H9 (cell line): ENCODE measurements at regions not wholly inside any gene's neighbourhood (a gene's known extent, or its start where the extent isn't known, plus 50 kb on each side); places are given as distances from the start of the nearest gene placed in this dataset.

ENCODE experiments used
- DNase-seq: peaks from one replicate; pipeline ENCODE4 v3.0.0-alpha.2; 2017
- H2AFZ ChIP-seq: one replicate; pipeline ENCODE4 v1.6.1; 2013; ENCODE audit warnings: mild to moderate bottlenecking, low read length, control low read depth, moderate library complexity
- H2AK5ac ChIP-seq: 2 replicates; pipeline ENCODE4 v1.6.1; 2013; ENCODE audit warnings: low read length, control low read depth, mixed read lengths; ENCODE audit not compliant: insufficient read length
- H2BK120ac ChIP-seq: one replicate; pipeline ENCODE4 v1.6.1; 2013; ENCODE audit warnings: low read depth, mild to moderate bottlenecking, low read length, control low read depth, inconsistent platforms; ENCODE audit not compliant: poor library complexity, severe bottlenecking
- H2BK12ac ChIP-seq: 2 replicates; pipeline ENCODE4 v1.6.1; 2013; ENCODE audit warnings: low read length, control low read depth, mixed read lengths, low read depth; ENCODE audit not compliant: insufficient read length
- H2BK15ac ChIP-seq: 2 replicates; pipeline ENCODE4 v1.6.1; 2013; ENCODE audit warnings: low read depth, low read length, control low read depth
- H2BK20ac ChIP-seq: one replicate; pipeline ENCODE4 v1.6.1; 2013; ENCODE audit warnings: low read depth, mild to moderate bottlenecking, low read length, control low read depth, inconsistent platforms; ENCODE audit not compliant: poor library complexity, severe bottlenecking
- H2BK5ac ChIP-seq: 2 replicates; pipeline ENCODE4 v1.6.1; 2013; ENCODE audit warnings: low read length, control low read depth, mixed read lengths; ENCODE audit not compliant: insufficient read length
- H3K14ac ChIP-seq: 2 replicates; pipeline ENCODE4 v1.6.1; 2013; ENCODE audit warnings: low read length, control low read depth; ENCODE audit not compliant: insufficient read depth
- H3K18ac ChIP-seq: 2 replicates; pipeline ENCODE4 v1.6.1; 2013; ENCODE audit warnings: low read depth, mild to moderate bottlenecking, mixed read lengths, low read length, control low read depth; ENCODE audit not compliant: insufficient read length
- H3K23ac ChIP-seq: 2 replicates; pipeline ENCODE4 v1.6.1; 2013; ENCODE audit warnings: low read length, control low read depth, mixed read lengths, low read depth; ENCODE audit not compliant: insufficient read length
- H3K23me2 ChIP-seq: 2 replicates; pipeline ENCODE4 v1.6.1; 2013; ENCODE audit warnings: low read depth, mild to moderate bottlenecking, mixed read lengths, low read length, control low read depth; ENCODE audit not compliant: insufficient read length, poor library complexity, severe bottlenecking
- H3K27ac ChIP-seq: 2 replicates; pipeline ENCODE4 v1.5.1; 2013; ENCODE audit warnings: low read length, control low read depth, mixed read lengths, low read depth; ENCODE audit not compliant: insufficient read length
- H3K27me3 ChIP-seq: 2 replicates; pipeline ENCODE4 v1.6.1; 2013; ENCODE audit warnings: low read length, control low read depth, inconsistent platforms; ENCODE audit not compliant: insufficient read depth
- H3K4ac ChIP-seq: 2 replicates; pipeline ENCODE4 v1.6.1; 2013; ENCODE audit warnings: low read depth, mild to moderate bottlenecking, control low read depth, inconsistent platforms, low read length, moderate library complexity
- H3K4me1 ChIP-seq: 2 replicates; pipeline ENCODE4 v1.6.1; 2013; ENCODE audit warnings: low read length, control low read depth, inconsistent platforms; ENCODE audit not compliant: insufficient read depth
- H3K4me2 ChIP-seq: 2 replicates; pipeline ENCODE4 v1.6.1; 2013; ENCODE audit warnings: low read length, control low read depth, mixed read lengths; ENCODE audit not compliant: insufficient read length, insufficient read depth
- H3K56ac ChIP-seq: 2 replicates; pipeline ENCODE4 v1.6.1; 2013; ENCODE audit warnings: low read depth, mild to moderate bottlenecking, mixed read lengths, low read length, control low read depth; ENCODE audit not compliant: insufficient read length
- H3K79me1 ChIP-seq: 2 replicates; pipeline ENCODE4 v1.6.1; 2013; ENCODE audit warnings: low read depth, mild to moderate bottlenecking, moderate library complexity, low read length, control low read depth, inconsistent platforms; ENCODE audit not compliant: insufficient read depth, poor library complexity, severe bottlenecking
- H3K79me2 ChIP-seq: 2 replicates; pipeline ENCODE4 v1.6.1; 2013; ENCODE audit warnings: low read length, control low read depth, inconsistent platforms; ENCODE audit not compliant: insufficient read depth
- H3K9ac ChIP-seq: 2 replicates; pipeline ENCODE4 v1.6.1; 2013; ENCODE audit warnings: low read length, control low read depth, mixed read lengths; ENCODE audit not compliant: insufficient read length; ENCODE audit errors: extremely low read depth
- H3K9me3 ChIP-seq: one replicate; pipeline ENCODE4 v1.6.1; 2013; ENCODE audit warnings: low read depth, low read length, inconsistent platforms; ENCODE audit not compliant: control insufficient read depth
- H3T11ph ChIP-seq: one replicate; pipeline ENCODE4 v1.6.1; 2013; ENCODE audit warnings: mild to moderate bottlenecking, low read length, control low read depth, inconsistent platforms
- H4K20me1 ChIP-seq: one replicate; pipeline ENCODE4 v1.6.1; 2013; ENCODE audit not compliant: control insufficient read depth, insufficient read length, insufficient read depth
- H4K5ac ChIP-seq: 2 replicates; pipeline ENCODE4 v1.6.1; 2013; ENCODE audit warnings: low read depth, mild to moderate bottlenecking, mixed read lengths, low read length, control low read depth; ENCODE audit not compliant: insufficient read length
- H4K8ac ChIP-seq: replicated peaks from 2 replicates; pipeline ENCODE4 v1.6.1; 2013; ENCODE audit warnings: low read length, control low read depth, mixed read lengths, low read depth; ENCODE audit not compliant: insufficient read length
- H4K91ac ChIP-seq: 2 replicates; pipeline ENCODE4 v1.6.1; 2013; ENCODE audit warnings: low read depth, mild to moderate bottlenecking, moderate library complexity, mixed read lengths, low read length, control low read depth; ENCODE audit not compliant: insufficient read length
- H3K27ac Mint-ChIP-seq, 3 experiments: 2 replicates in 2 of 3; 3 replicates in 1 of 3; pipeline ENCODE4 v1.8.0; 2020 to 2021; ENCODE audit warnings: mixed read lengths in 3 of 3, mild to moderate bottlenecking in 1 of 3, moderate library complexity in 1 of 3
- H3K27me3 Mint-ChIP-seq: 2 replicates; pipeline ENCODE4 v1.8.0; 2021; ENCODE audit warnings: low read depth, mild to moderate bottlenecking, moderate library complexity, mixed read lengths
- H3K36me3 Mint-ChIP-seq, 3 experiments: 2 replicates in 2 of 3; 3 replicates in 1 of 3; pipeline ENCODE4 v1.8.0; 2020 to 2021; ENCODE audit warnings: low read depth in 3 of 3, mixed read lengths in 3 of 3; ENCODE audit not compliant: insufficient read depth in 1 of 3
- H3K4me1 Mint-ChIP-seq, 2 experiments: 2 replicates each; pipeline ENCODE4 v1.8.0; 2020; ENCODE audit warnings: mixed read lengths in 2 of 2
- H3K4me3 Mint-ChIP-seq, 2 experiments: 2 replicates in 1 of 2; 3 replicates in 1 of 2; pipeline ENCODE4 v1.8.0; 2020 to 2021; ENCODE audit warnings: mild to moderate bottlenecking in 2 of 2, mixed read lengths in 2 of 2, moderate library complexity in 1 of 2
- H3K9me3 Mint-ChIP-seq, 2 experiments: 2 replicates in 1 of 2; 3 replicates in 1 of 2; pipeline ENCODE4 v1.8.0; 2020; ENCODE audit warnings: mild to moderate bottlenecking in 2 of 2, mixed read lengths in 2 of 2, moderate library complexity in 1 of 2
- CTCF ChIP-seq: fragments of 200-600 bp; sonication (generic); conservative IDR thresholded peaks from 3 replicates; pipeline ENCODE4 v1.8.0; 2021; ENCODE audit warnings: antibody characterized with exemption, mild to moderate bottlenecking
- WGBS: extraction: QIAGEN DNeasy Blood & Tissue Kit; methylation state at CpG from one replicate; pipeline ENCODE4 v1.1.7; 2013; ENCODE audit warnings: missing lambda C conversion rate, low lambda C conversion rate, mixed read lengths; ENCODE audit not compliant: insufficient read length; ENCODE audit errors: extremely low coverage; 5-methylcytosine and 5-hydroxymethylcytosine counted together

DNA sequence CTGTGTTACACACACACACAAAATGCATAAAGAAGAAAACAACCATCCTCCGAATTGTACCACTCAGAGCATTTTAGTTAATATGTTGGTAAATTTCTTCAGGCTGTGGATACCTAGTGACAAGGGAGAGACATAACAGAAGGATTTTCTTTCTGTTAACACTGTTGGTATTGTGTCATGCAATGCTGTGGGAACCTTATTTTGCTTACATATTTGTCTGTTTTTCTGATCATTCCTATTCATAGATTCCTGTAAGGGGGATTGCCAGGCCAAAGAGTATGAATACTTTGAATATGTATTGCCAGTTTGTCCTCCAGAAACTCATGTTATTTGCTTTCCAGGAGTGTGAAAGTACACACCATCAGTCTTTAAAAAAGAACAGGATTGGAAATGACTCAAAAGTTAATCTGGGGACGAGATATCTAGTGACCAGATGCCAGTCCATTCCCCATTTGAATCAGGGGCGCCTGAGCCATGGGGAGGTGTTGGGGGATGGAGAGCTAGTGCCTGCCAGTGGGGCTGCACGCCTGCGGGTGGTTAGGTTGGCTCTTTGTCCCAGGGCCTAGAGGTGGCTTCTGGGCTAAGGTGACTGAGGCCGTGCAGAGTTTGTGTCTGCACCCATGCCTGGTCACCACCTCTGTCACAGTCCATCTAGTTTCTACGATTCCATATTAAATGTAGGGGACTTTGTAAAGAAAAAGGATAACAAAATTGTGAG is 142.0 kb downstream of the PTPN20 start:
- Mint-ChIP-seq H3K4me1 (no peaks in the 10 kb centered on the region), H3K36me3 (no peaks in the 10 kb centered on the region), H3K4me3 (no peak overlapping the region), H3K27me3 (no peaks in the 10 kb centered on the region; the same call in 1 of the 2 replicates), H3K27ac (no peak overlapping the region), H3K9me3 (peaks cover 0 to 3% of the 10 kb centered on the region in 2 experiments; a peak in 1 of 5 replicates)
- Histone ChIP-seq H2BK120ac (no peak overlapping the region), H3K4me2 (no peak overlapping the region), H4K91ac (no peak overlapping the region), H2BK15ac (no peak overlapping the region), H3K56ac (no peak overlapping the region), H3K9ac (no peak overlapping the region), H2BK5ac (no peak overlapping the region), H3K27ac (no peak overlapping the region), H3K79me2 (no peaks in the 10 kb centered on the region), H2AK5ac (no peak overlapping the region), H3K79me1 (no peaks in the 10 kb centered on the region), H3T11ph (no peak overlapping the region), H4K8ac (no peak overlapping the region), H3K9me3 (no peaks in the 10 kb centered on the region), H3K4me1 (no peaks in the 10 kb centered on the region), H2BK12ac (no peak overlapping the region), H4K5ac (no peak overlapping the region), H4K20me1 (no peaks in the 10 kb centered on the region), H3K4ac (no peak overlapping the region), H3K23me2 (no peaks in the 10 kb centered on the region), H3K27me3 (no peaks in the 10 kb centered on the region), H2AFZ (no peak overlapping the region), H2BK20ac (no peak overlapping the region), H3K18ac (no peak overlapping the region), H3K23ac (no peak overlapping the region), H3K14ac (no peak overlapping the region)
- DNase-seq, result peak; percentile 18
- no peak for TF ChIP-seq CTCF
- no CpG with 5 or more reads among the region's 7 CpGs for WGBS
